ENCODE measurements at regions not wholly inside any gene's neighbourhood (a gene's known extent, or its start where the extent isn't known, plus 50 kb on each side); places are given as distances from the start of the nearest gene placed in this dataset.

GRCh38 chr3:124293584-124293983 lies 301.7 kb upstream of the ROPN1 start:
- TF ChIP-seq REST (IDR thresholded peaks at IDR 0.05): no peak
- no peak for TF ChIP-seq RXRA (IDR thresholded peaks at IDR 0.05)
- TF ChIP-seq RAD21 (IDR thresholded peaks at IDR 0.05): no peak

All from liver (tissue), 2 donors.